Ovary (tissue), 7 donors: ENCODE measurements at regions not wholly inside any gene's neighbourhood (a gene's known extent, or its start where the extent isn't known, plus 50 kb on each side); places are given as distances from the start of the nearest gene placed in this dataset.
A peak's percentile ranks its signal among the peaks of the same experiment; 100 is the strongest.

Source experiments
- DNase-seq, 5 donors: peaks; one replicate each; pipeline ENCODE4 v3.0.0-alpha.2; 2019 to 2020
- H3K27ac ChIP-seq, 2 donors: fragments of 200-600 bp; one replicate each; pipeline versions ENCODE4 v1.5.1 to v1.8.0; 2019 to 2022
- H3K27me3 ChIP-seq: fragments of 200-600 bp; one replicate; pipeline ENCODE4 v1.8.0; 2022
- H3K36me3 ChIP-seq: fragments of 200-600 bp; sonication (generic); one replicate; pipeline ENCODE4 v1.5.1; 2019
- H3K4me1 ChIP-seq: one replicate; pipeline ENCODE4 v1.8.1; 2013; ENCODE audit warnings: mild to moderate bottlenecking, moderate library complexity; ENCODE audit not compliant: insufficient read depth
- H3K4me3 ChIP-seq: fragments of 200-600 bp; sonication (generic); one replicate; pipeline ENCODE4 v1.5.1; 2017
- H3K9me3 ChIP-seq, 2 donors: fragments of 200-600 bp in 1 of 2; sonication (generic) in 1 of 2; one replicate each; pipeline versions ENCODE4 v1.5.1 to v1.8.1; 2013 to 2019; ENCODE audit warnings: mild to moderate bottlenecking in 1 of 2, moderate library complexity in 1 of 2
- EP300 ChIP-seq: sonication (generic); formaldehyde crosslinking; IDR thresholded peaks from one replicate; pipeline ENCODE4 v1.6.1; 2017; ENCODE audit warnings: antibody characterized with exemption
- POLR2A ChIP-seq: fragments of 450-650 bp; IDR thresholded peaks from one replicate; pipeline ENCODE4 v1.6.1; 2017; ENCODE audit warnings: antibody characterized with exemption, mild to moderate bottlenecking, moderate library complexity
- WGBS, 3 donors: extraction: QIAGEN DNeasy Blood & Tissue Kit in 1 of 3; methylation state at CpG; one replicate each; pipeline versions ENCODE4 v1.1.5 to v1.1.7; 2013 to 2017; 5-methylcytosine and 5-hydroxymethylcytosine counted together
- intact Hi-C, 4 donors: fragments of 100-400 bp; cut with DNase I; formaldehyde crosslinking; loops; one replicate each; pipeline versions ENCODE4 v1.11.0 to v1.15.1; 2022 to 2023
- TF ChIP-seq, protein P1 (sequence below), 3 donors: fragments of 450-650 bp in 2 of 3; fragments of 200-600 bp in 1 of 3; IDR thresholded peaks; one replicate each; pipeline versions ENCODE4 v1.5.1 to v1.8.0; 2016 to 2022; ENCODE audit warnings: antibody characterized with exemption in 3 of 3, mild to moderate bottlenecking in 1 of 3
- donor health status: DM: no; HTN: no; CAD: no; lungs with moderate emphysema.
- donor health status: DM: no; HTN: no; CAD: no.
- donor health status: Bipolar disorder and iron deficiency.
- donor health status: DM: no; HTN: no; CAD: no.
- donor health status: DM: yes; HTN: yes; CAD: no.

DNA sequence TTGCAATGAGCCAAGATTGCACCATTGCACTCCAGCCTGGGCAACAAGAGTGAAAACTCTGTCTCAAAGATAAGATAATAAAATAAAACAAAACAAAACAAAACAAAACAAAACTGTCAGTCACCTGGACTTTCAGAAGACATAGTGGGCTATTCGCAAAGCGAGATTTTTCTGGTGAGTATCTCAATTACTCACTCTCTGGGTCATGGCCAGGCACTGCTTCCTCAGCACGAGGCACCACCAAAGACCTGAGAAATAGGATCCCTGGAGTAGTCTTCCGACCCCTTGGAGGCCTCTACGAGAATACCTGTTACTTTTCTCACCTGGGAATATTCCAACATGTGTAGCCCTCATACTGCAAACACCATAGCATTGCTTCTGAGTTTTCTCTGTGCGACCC lies 201.7 kb upstream of the ZNF618 start:
- 70 to 72% (median 71%) methylated on average over 6 of the region's 6 CpGs for WGBS, 3 donors
- Histone ChIP-seq H3K36me3 (no peaks in the 10 kb centered on the region), H3K4me3 (no peak overlapping the region), H3K27me3 (no peaks in the 10 kb centered on the region), H3K27ac (no peak overlapping the region), H3K9me3 (no peaks in the 10 kb centered on the region), H3K4me1 (no peaks in the 10 kb centered on the region)
- no peak for DNase-seq
- intact Hi-C loops = no loop called here
- TF ChIP-seq, protein P1, sequence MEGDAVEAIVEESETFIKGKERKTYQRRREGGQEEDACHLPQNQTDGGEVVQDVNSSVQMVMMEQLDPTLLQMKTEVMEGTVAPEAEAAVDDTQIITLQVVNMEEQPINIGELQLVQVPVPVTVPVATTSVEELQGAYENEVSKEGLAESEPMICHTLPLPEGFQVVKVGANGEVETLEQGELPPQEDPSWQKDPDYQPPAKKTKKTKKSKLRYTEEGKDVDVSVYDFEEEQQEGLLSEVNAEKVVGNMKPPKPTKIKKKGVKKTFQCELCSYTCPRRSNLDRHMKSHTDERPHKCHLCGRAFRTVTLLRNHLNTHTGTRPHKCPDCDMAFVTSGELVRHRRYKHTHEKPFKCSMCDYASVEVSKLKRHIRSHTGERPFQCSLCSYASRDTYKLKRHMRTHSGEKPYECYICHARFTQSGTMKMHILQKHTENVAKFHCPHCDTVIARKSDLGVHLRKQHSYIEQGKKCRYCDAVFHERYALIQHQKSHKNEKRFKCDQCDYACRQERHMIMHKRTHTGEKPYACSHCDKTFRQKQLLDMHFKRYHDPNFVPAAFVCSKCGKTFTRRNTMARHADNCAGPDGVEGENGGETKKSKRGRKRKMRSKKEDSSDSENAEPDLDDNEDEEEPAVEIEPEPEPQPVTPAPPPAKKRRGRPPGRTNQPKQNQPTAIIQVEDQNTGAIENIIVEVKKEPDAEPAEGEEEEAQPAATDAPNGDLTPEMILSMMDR (IDR thresholded peaks at IDR 0.05) = no peak
- no peak for TF ChIP-seq EP300
- no peak for TF ChIP-seq POLR2A

DNA sequence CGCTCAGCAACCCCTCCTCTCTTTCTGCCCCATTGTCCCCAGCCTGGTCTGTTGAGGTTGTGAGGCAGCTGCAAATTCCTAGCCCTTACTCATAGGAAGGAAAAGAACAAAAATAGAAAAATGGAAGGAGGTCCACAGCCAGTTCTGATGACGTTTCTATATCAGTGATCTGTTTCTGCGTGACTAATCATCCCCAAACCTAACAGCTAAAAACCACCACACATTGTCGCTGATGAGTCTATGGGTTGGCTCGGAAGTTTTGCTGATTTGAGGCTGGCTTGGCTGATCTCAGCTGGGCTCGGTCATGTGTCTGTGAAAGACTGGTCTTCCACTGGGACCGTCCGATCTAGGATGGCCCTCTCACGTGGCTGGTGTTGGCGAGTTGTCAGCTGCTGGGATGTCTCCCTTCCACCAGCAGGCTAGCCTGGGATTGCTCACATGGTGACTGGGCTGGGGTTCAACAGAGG lies 200.6 kb upstream of the ZNF618 start:
- Histone ChIP-seq H3K27me3 (no peaks in the 10 kb centered on the region), H3K27ac (no peak overlapping the region), H3K36me3 (no peaks in the 10 kb centered on the region), H3K4me1 (no peaks in the 10 kb centered on the region), H3K4me3 (no peak overlapping the region), H3K9me3 (no peaks in the 10 kb centered on the region)
- intact Hi-C loops = no loop called here
- DNase-seq = peak in 4 of 5 donors; percentile 31 to 62 (median 38)
- TF ChIP-seq EP300 = no peak
- TF ChIP-seq POLR2A = no peak
- TF ChIP-seq, protein P1 (IDR thresholded peaks at IDR 0.05) = no peak
- WGBS, 3 donors = 37 to 56% (median 49%) methylated on average over 8 to 10 of the region's 10 CpGs

DNA sequence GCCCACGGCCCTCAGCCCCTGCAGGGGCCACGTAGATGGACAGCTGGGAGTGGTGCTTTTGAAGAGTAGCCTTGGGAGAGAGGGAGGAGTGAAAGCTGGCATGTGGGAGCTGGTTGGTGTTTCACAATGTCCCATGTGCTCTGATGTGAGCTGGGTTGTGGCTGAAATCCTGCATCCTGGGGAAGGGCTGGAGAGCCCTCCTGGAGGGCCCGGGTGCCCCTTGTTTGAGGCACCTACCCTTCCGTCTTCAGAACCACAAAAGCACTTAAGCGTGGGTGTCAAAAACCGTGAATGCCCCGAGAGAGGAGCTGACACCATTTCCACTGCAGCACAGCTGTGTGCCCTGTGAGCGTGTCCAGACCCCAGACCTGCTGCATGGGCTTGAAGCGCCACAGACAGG lies 199.1 kb upstream of the ZNF618 start:
- no peak overlapping the region for H3K27ac ChIP-seq

DNA sequence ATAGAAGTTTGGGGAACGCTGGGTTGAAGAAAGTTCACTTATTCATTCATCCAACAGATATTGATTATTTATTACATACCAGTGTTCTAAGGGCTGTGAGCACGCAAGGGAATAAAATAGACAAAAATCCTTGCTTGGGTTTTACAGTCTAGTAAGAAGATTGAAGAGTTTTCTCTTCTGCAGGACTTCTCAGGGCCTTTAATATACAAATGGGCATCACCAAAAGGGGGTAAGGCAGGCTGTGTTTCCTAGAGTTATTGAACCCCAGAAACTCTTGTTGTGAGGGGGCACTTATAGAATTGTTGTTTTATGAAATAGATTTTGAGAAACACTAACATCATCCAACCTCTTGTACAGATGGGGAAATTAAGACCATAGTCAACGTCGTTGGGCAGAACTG lies 198.5 kb upstream of the ZNF618 start:
- WGBS, 3 donors = 77 to 85% (median 81%) methylated on average over 4 of the region's 4 CpGs
- Histone ChIP-seq H3K4me1 (no peaks in the 10 kb centered on the region), H3K36me3 (no peaks in the 10 kb centered on the region), H3K27me3 (no peaks in the 10 kb centered on the region), H3K4me3 (no peak overlapping the region), H3K27ac (no peak overlapping the region), H3K9me3 (no peaks in the 10 kb centered on the region)
- TF ChIP-seq POLR2A (no peak), EP300 (no peak)
- TF ChIP-seq, protein P1 (IDR thresholded peaks at IDR 0.05) = no peak
- DNase-seq = no peak
- intact Hi-C loops = no loop called here

More for the DNA sequence above, 199.1 kb upstream of the ZNF618 start:
- Histone ChIP-seq H3K9me3 (no peaks in the 10 kb centered on the region), H3K36me3 (no peaks in the 10 kb centered on the region), H3K4me3 (no peak overlapping the region), H3K27me3 (no peaks in the 10 kb centered on the region), H3K4me1 (no peaks in the 10 kb centered on the region)
- WGBS, 3 donors = 65 to 69% (median 66%) methylated on average over 9 of the region's 9 CpGs
- intact Hi-C loops = no loop called here
- DNase-seq = no peak
- no peak for TF ChIP-seq POLR2A
- no peak for TF ChIP-seq EP300
- TF ChIP-seq, protein P1 (IDR thresholded peaks at IDR 0.05) = no peak
